ENCODE measurements at regions not wholly inside any gene's neighbourhood (a gene's known extent, or its start where the extent isn't known, plus 50 kb on each side); places are given as distances from the start of the nearest gene placed in this dataset.

GRCh38 chr2:217614498-217614897 is 388.3 kb downstream of the TNS1 start:
- no peak for FAIRE-seq

GRCh38 chr2:217614096-217614495 is 388.7 kb downstream of the TNS1 start:
- Histone ChIP-seq H3K27ac (ENCODE audit: low read depth, low read length) (no peak overlapping the region), H3K4me3 (ENCODE audit: insufficient read depth, low read depth, low read length) (no peak overlapping the region), H3K9ac (ENCODE audit: low read length) (no peak overlapping the region), H4K20me1 (ENCODE audit: insufficient read depth, low read length) (no peaks in the 10 kb centered on the region), H2AFZ (ENCODE audit: low read depth, low read length) (no peak overlapping the region), H3K36me3 (ENCODE audit: insufficient read depth, low read length) (no peaks in the 10 kb centered on the region), H3K9me3 (ENCODE audit: insufficient read depth, low read depth, low read length) (no peaks in the 10 kb centered on the region), H3K27me3 (ENCODE audit: insufficient read depth, low read length) (peaks cover 2% of the 10 kb centered on the region), H3K4me1 (ENCODE audit: insufficient read depth, low read length) (peaks cover 3% of the 10 kb centered on the region), H3K79me2 (ENCODE audit: insufficient read depth, low read length) (no peaks in the 10 kb centered on the region), H3K4me2 (ENCODE audit: low read length) (no peak overlapping the region)
- H3K36me3 Mint-ChIP-seq (ENCODE audit: low read depth, unreplicated experiment): peaks cover 1% of the 10 kb centered on the region
- H3K4me3 Mint-ChIP-seq (ENCODE audit: unreplicated experiment): no peak overlapping the region
- peaks cover 2% of the 10 kb centered on the region for H3K27me3 Mint-ChIP-seq (ENCODE audit: low read depth, unreplicated experiment)
- peaks cover 2% of the 10 kb centered on the region for H3K9me3 Mint-ChIP-seq (ENCODE audit: unreplicated experiment)
- H3K27ac Mint-ChIP-seq (ENCODE audit: unreplicated experiment): no peak overlapping the region
- H3K4me1 Mint-ChIP-seq (ENCODE audit: low read depth, unreplicated experiment): peaks cover 21% of the 10 kb centered on the region
- TF ChIP-seq CTCF (IDR thresholded peaks at IDR 0.05; ENCODE audit: insufficient read depth, low read depth, low read length) (no peak), EZH2 (IDR thresholded peaks at IDR 0.05; ENCODE audit: insufficient read depth, low read length) (no peak)
- DNase-seq (ENCODE audit: low read depth) (no peak), FAIRE-seq (no peak)

More at GRCh38 chr2:217614498-217614897, 388.3 kb downstream of the TNS1 start:
- Histone ChIP-seq H3K27me3 (ENCODE audit: insufficient read depth, low read length) (peaks cover 2% of the 10 kb centered on the region), H3K36me3 (ENCODE audit: insufficient read depth, low read length) (no peaks in the 10 kb centered on the region), H3K4me3 (ENCODE audit: insufficient read depth, low read depth, low read length) (no peak overlapping the region), H3K9ac (ENCODE audit: low read length) (no peak overlapping the region), H3K4me2 (ENCODE audit: low read length) (no peak overlapping the region), H3K79me2 (ENCODE audit: insufficient read depth, low read length) (no peaks in the 10 kb centered on the region), H3K4me1 (ENCODE audit: insufficient read depth, low read length) (peaks cover 3% of the 10 kb centered on the region), H4K20me1 (ENCODE audit: insufficient read depth, low read length) (no peaks in the 10 kb centered on the region), H3K9me3 (ENCODE audit: insufficient read depth, low read depth, low read length) (no peaks in the 10 kb centered on the region), H2AFZ (ENCODE audit: low read depth, low read length) (no peak overlapping the region), H3K27ac (ENCODE audit: low read depth, low read length) (no peak overlapping the region)
- peaks cover under 1% of the 10 kb centered on the region for H3K36me3 Mint-ChIP-seq (ENCODE audit: low read depth, unreplicated experiment)
- H3K9me3 Mint-ChIP-seq (ENCODE audit: unreplicated experiment): peaks cover 1% of the 10 kb centered on the region
- DNase-seq (ENCODE audit: low read depth): no peak
- peaks cover 1% of the 10 kb centered on the region for H3K27me3 Mint-ChIP-seq (ENCODE audit: low read depth, unreplicated experiment)
- no peak overlapping the region for H3K4me3 Mint-ChIP-seq (ENCODE audit: unreplicated experiment)
- H3K4me1 Mint-ChIP-seq (ENCODE audit: low read depth, unreplicated experiment): peaks cover 21% of the 10 kb centered on the region
- no peak for TF ChIP-seq EZH2 (IDR thresholded peaks at IDR 0.05; ENCODE audit: insufficient read depth, low read length)
- TF ChIP-seq CTCF (IDR thresholded peaks at IDR 0.05; ENCODE audit: insufficient read depth, low read depth, low read length): no peak
- H3K27ac Mint-ChIP-seq (ENCODE audit: unreplicated experiment): no peak overlapping the region

DNA sequence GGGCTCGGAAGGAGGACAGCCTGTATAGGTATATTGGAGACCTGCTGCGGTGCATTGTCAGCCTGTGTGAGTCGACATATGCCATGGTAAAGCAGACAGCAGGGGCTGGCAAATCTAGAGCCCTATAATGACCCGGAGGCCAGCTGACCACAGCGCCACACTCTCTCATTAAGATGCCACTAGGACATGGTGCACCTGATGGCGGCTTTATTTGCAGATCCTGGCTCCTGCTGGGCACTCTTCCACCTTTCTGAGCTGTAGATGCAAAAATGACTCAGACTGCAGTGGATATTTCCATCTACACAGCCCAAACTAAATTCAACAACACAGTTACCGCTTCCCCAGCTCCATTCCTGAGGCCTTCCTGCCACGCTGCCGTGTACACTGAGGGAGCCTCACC is 389.9 kb downstream of the TNS1 start:
- Histone ChIP-seq H3K4me3 (ENCODE audit: insufficient read depth, low read depth, low read length) (no peak overlapping the region), H3K9ac (ENCODE audit: low read length) (no peak overlapping the region), H3K9me3 (ENCODE audit: insufficient read depth, low read depth, low read length) (no peaks in the 10 kb centered on the region), H3K4me1 (ENCODE audit: insufficient read depth, low read length) (peaks cover 3% of the 10 kb centered on the region), H3K27ac (ENCODE audit: low read depth, low read length) (no peak overlapping the region), H3K27me3 (ENCODE audit: insufficient read depth, low read length) (peaks cover 2% of the 10 kb centered on the region), H2AFZ (ENCODE audit: low read depth, low read length) (no peak overlapping the region), H3K36me3 (ENCODE audit: insufficient read depth, low read length) (no peaks in the 10 kb centered on the region), H3K79me2 (ENCODE audit: insufficient read depth, low read length) (no peaks in the 10 kb centered on the region), H4K20me1 (ENCODE audit: insufficient read depth, low read length) (no peaks in the 10 kb centered on the region), H3K4me2 (ENCODE audit: low read length) (no peak overlapping the region)
- Mint-ChIP-seq H3K36me3 (ENCODE audit: low read depth, unreplicated experiment) (peaks cover 1% of the 10 kb centered on the region), H3K4me3 (ENCODE audit: unreplicated experiment) (no peak overlapping the region), H3K4me1 (ENCODE audit: low read depth, unreplicated experiment) (peaks cover 20% of the 10 kb centered on the region), H3K27me3 (ENCODE audit: low read depth, unreplicated experiment) (peaks cover 2% of the 10 kb centered on the region), H3K27ac (ENCODE audit: unreplicated experiment) (no peak overlapping the region), H3K9me3 (ENCODE audit: unreplicated experiment) (peaks cover 2% of the 10 kb centered on the region)
- FAIRE-seq: no peak
- DNase-seq (ENCODE audit: low read depth): no peak
- no peak for TF ChIP-seq EZH2 (IDR thresholded peaks at IDR 0.05; ENCODE audit: insufficient read depth, low read length)
- TF ChIP-seq CTCF (IDR thresholded peaks at IDR 0.05; ENCODE audit: insufficient read depth, low read depth, low read length): no peak
